Neural crest cell (in vitro differentiated cells): ENCODE measurements at regions not wholly inside any gene's neighbourhood (a gene's known extent, or its start where the extent isn't known, plus 50 kb on each side); places are given as distances from the start of the nearest gene placed in this dataset.

Experiments
- DNase-seq: peaks from one replicate; pipeline ENCODE4 v3.0.0; 2021; ENCODE audit warnings: low read depth, mixed read lengths, low spot score
- H3K27ac Mint-ChIP-seq: one replicate; pipeline ENCODE4 v1.8.0; 2021; ENCODE audit warnings: mild to moderate bottlenecking, mixed read lengths; ENCODE audit not compliant: unreplicated experiment
- H3K27me3 Mint-ChIP-seq: 2 replicates; pipeline ENCODE4 v1.8.0; 2021; ENCODE audit warnings: low read depth, mild to moderate bottlenecking, mixed read lengths
- H3K36me3 Mint-ChIP-seq: 2 replicates; pipeline ENCODE4 v1.8.0; 2021; ENCODE audit warnings: low read depth, mild to moderate bottlenecking, mixed read lengths
- H3K4me1 Mint-ChIP-seq: 2 replicates; pipeline ENCODE4 v1.8.0; 2021; ENCODE audit warnings: mixed read lengths
- H3K4me3 Mint-ChIP-seq: one replicate; pipeline ENCODE4 v1.8.0; 2021; ENCODE audit warnings: mild to moderate bottlenecking, mixed read lengths
- H3K9me3 Mint-ChIP-seq: 2 replicates; pipeline ENCODE4 v1.8.0; 2021; ENCODE audit warnings: mixed read lengths
- TF ChIP-seq, protein P1 (sequence below): fragments of 200-600 bp; sonication (generic); conservative IDR thresholded peaks from 2 replicates; pipeline ENCODE4 v1.5.0; 2021; ENCODE audit warnings: antibody characterized with exemption, mild to moderate bottlenecking

DNA sequence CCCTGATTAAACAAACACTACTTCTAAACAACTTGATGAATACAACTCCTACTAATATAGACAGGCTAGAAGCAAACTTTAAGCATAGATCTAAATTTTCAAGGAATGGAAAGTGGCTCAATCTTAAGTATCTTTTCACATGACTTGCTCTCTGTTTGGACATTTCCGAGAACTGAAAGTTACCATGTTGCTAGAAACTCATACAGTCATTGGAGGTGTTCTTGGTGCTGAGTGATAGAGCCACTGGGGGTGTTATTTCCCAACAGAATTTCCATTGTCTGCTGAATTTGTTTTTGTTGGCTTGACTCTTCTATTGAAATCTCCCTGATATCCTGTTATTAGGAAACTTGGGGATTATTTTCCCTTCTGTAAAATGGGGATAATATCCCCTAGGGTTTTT is 264.5 kb upstream of the RASGRP1 start:
- no peak for DNase-seq
- peaks cover 13% of the 10 kb centered on the region for H3K9me3 Mint-ChIP-seq
- TF ChIP-seq, protein P1, sequence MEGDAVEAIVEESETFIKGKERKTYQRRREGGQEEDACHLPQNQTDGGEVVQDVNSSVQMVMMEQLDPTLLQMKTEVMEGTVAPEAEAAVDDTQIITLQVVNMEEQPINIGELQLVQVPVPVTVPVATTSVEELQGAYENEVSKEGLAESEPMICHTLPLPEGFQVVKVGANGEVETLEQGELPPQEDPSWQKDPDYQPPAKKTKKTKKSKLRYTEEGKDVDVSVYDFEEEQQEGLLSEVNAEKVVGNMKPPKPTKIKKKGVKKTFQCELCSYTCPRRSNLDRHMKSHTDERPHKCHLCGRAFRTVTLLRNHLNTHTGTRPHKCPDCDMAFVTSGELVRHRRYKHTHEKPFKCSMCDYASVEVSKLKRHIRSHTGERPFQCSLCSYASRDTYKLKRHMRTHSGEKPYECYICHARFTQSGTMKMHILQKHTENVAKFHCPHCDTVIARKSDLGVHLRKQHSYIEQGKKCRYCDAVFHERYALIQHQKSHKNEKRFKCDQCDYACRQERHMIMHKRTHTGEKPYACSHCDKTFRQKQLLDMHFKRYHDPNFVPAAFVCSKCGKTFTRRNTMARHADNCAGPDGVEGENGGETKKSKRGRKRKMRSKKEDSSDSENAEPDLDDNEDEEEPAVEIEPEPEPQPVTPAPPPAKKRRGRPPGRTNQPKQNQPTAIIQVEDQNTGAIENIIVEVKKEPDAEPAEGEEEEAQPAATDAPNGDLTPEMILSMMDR: no peak
- no peaks in the 10 kb centered on the region for H3K36me3 Mint-ChIP-seq
- no peak overlapping the region for H3K4me3 Mint-ChIP-seq
- no peaks in the 10 kb centered on the region for H3K4me1 Mint-ChIP-seq
- peaks cover 5% of the 10 kb centered on the region for H3K27me3 Mint-ChIP-seq
- no peak overlapping the region for H3K27ac Mint-ChIP-seq

DNA sequence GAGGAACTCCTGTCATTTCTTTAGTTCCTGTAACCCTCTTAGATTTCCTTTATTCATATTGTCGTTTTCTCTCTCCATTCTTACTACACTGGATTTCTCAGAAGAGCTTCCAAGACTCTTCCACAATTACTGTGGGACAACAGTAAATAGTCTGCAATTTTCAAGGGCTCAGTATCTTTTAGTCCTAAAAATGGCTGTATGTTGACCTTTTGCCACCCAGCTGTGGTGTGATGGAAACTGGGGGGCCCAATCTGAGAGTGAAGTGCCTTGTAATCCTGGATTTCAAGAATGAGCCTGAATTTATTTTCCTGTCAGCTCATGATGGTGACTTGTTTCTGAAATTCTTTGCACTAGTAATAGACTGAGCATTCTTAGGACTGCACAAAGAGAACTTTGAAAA is 277.6 kb upstream of the RASGRP1 start:
- peaks cover 11% of the 10 kb centered on the region for H3K4me1 Mint-ChIP-seq
- H3K27ac Mint-ChIP-seq: no peak overlapping the region
- DNase-seq: no peak
- H3K27me3 Mint-ChIP-seq: peaks cover 3% of the 10 kb centered on the region
- H3K9me3 Mint-ChIP-seq: peaks cover 13% of the 10 kb centered on the region
- H3K4me3 Mint-ChIP-seq: no peak overlapping the region
- peaks cover 6% of the 10 kb centered on the region for H3K36me3 Mint-ChIP-seq
- TF ChIP-seq, protein P1: no peak

GRCh38 chr15:38843051-38843501 is 278.5 kb upstream of the RASGRP1 start:
- Mint-ChIP-seq H3K36me3 (peaks cover 6% of the 10 kb centered on the region), H3K4me1 (peaks cover 11% of the 10 kb centered on the region), H3K27ac (no peak overlapping the region), H3K4me3 (no peak overlapping the region), H3K27me3 (no peaks in the 10 kb centered on the region), H3K9me3 (peaks cover 6% of the 10 kb centered on the region)
- TF ChIP-seq, protein P1: no peak
- DNase-seq: no peak

- H3K27ac Mint-ChIP-seq: no peak overlapping the region
- DNase-seq: no peak
These were observed 279.3 kb upstream of the RASGRP1 start for GRCh38 chr15:38843736-38844590.

GRCh38 chr15:38844736-38845135 is 280.1 kb upstream of the RASGRP1 start:
- no peak for DNase-seq
- no peak overlapping the region for H3K27ac Mint-ChIP-seq
- H3K4me3 Mint-ChIP-seq: no peak overlapping the region
- no peaks in the 10 kb centered on the region for H3K27me3 Mint-ChIP-seq
- peaks cover 11% of the 10 kb centered on the region for H3K4me1 Mint-ChIP-seq
- H3K9me3 Mint-ChIP-seq: peaks cover 4% of the 10 kb centered on the region
- TF ChIP-seq, protein P1: no peak
- peaks cover 6% of the 10 kb centered on the region for H3K36me3 Mint-ChIP-seq

More at GRCh38 chr15:38843736-38844590, 279.3 kb upstream of the RASGRP1 start:
- Mint-ChIP-seq H3K36me3 (peaks cover 6% of the 10 kb centered on the region), H3K9me3 (peaks cover 4% of the 10 kb centered on the region), H3K27me3 (no peaks in the 10 kb centered on the region), H3K4me3 (no peak overlapping the region), H3K4me1 (peaks cover 11% of the 10 kb centered on the region)
- TF ChIP-seq, protein P1: no peak
